HEK293 (cell line): ENCODE measurements at regions not wholly inside any gene's neighbourhood (a gene's known extent, or its start where the extent isn't known, plus 50 kb on each side); places are given as distances from the start of the nearest gene placed in this dataset.

Experiments
- CTCF ChIA-PET: fragments of 350-600 bp; formaldehyde crosslinking; extraction: SDS; loops from one replicate; lab custom pipeline; 2021; ENCODE audit warnings: antibody characterized with exemption; lab: Yijun Ruan, JAX
- POLR2A ChIA-PET: fragments of 300-600 bp; formaldehyde crosslinking; extraction: SDS; loops from one replicate; lab custom pipeline; 2020; ENCODE audit warnings: antibody characterized with exemption, inconsistent platforms; lab: Yijun Ruan, JAX
- H3K27ac ChIP-seq: fragments of 200-500 bp; sonication (Bioruptor generic); 2 replicates; pipeline ENCODE4 v1.5.1; 2014; ENCODE audit warnings: low read depth, low read length, control low read depth, inconsistent platforms; ENCODE audit errors: extremely low read depth
- H3K36me3 ChIP-seq, 2 experiments: fragments of 200-500 bp in 1 of 2; sonication (Bioruptor generic) in 1 of 2; 1 replicate in 1 of 2; 2 replicates in 1 of 2; pipeline ENCODE4 v1.5.1; 2014 to 2017; ENCODE audit warnings: inconsistent platforms in 2 of 2, low read length in 2 of 2; ENCODE audit not compliant: control insufficient read depth in 2 of 2, insufficient read depth in 1 of 2
- H3K4me1 ChIP-seq: fragments of 200-500 bp; sonication (Bioruptor generic); 2 replicates; pipeline ENCODE4 v1.5.1; 2014; ENCODE audit warnings: mild to moderate bottlenecking, low read length, inconsistent platforms; ENCODE audit not compliant: control insufficient read depth, insufficient read depth
- H3K4me3 ChIP-seq: 2 replicates; pipeline ENCODE4 v1.5.1; 2011; ENCODE audit warnings: low read depth, mild to moderate bottlenecking, control low read depth, low read length, moderate library complexity
- H3K9me3 ChIP-seq: fragments of 200-500 bp; sonication (Bioruptor generic); 2 replicates; pipeline ENCODE4 v1.5.1; 2014; ENCODE audit warnings: low read depth, low read length, inconsistent platforms; ENCODE audit not compliant: control insufficient read depth, insufficient read depth
- BCL11A ChIP-seq: fragments of 450-650 bp; formaldehyde crosslinking; IDR thresholded peaks from 2 replicates; pipeline ENCODE4 v1.5.1; 2016; ENCODE audit warnings: low read depth, missing biosample characterization, missing genetic modification characterization
- BCL6B ChIP-seq: fragments of 450-650 bp; formaldehyde crosslinking; IDR thresholded peaks from 2 replicates; pipeline ENCODE4 v1.5.1; 2017; ENCODE audit warnings: missing biosample characterization, missing genetic modification characterization
- PRDM10 ChIP-seq: fragments of 450-650 bp; formaldehyde crosslinking; IDR thresholded peaks from 2 replicates; pipeline ENCODE4 v1.5.1; 2016; ENCODE audit warnings: missing biosample characterization, missing genetic modification characterization
- TCF7L2 ChIP-seq: IDR thresholded peaks from 2 replicates; pipeline ENCODE4 v1.6.1; 2011; ENCODE audit warnings: low read depth, mild to moderate bottlenecking, inconsistent platforms, low read length, moderate library complexity, borderline replicate concordance
- ZBTB8A ChIP-seq: fragments of 450-650 bp; formaldehyde crosslinking; IDR thresholded peaks from 2 replicates; pipeline ENCODE4 v1.5.1; 2016; ENCODE audit warnings: missing biosample characterization, missing genetic modification characterization
- ZNF10 ChIP-seq: fragments of 450-650 bp; formaldehyde crosslinking; IDR thresholded peaks from 2 replicates; pipeline ENCODE4 v1.5.1; 2017; ENCODE audit warnings: missing biosample characterization, missing genetic modification characterization
- ZNF133 ChIP-seq: fragments of 450-650 bp; formaldehyde crosslinking; IDR thresholded peaks from 2 replicates; pipeline ENCODE4 v1.5.1; 2016; ENCODE audit warnings: missing biosample characterization, missing genetic modification characterization
- ZNF157 ChIP-seq: fragments of 450-650 bp; formaldehyde crosslinking; IDR thresholded peaks from 2 replicates; pipeline ENCODE4 v1.5.1; 2016; ENCODE audit warnings: missing biosample characterization, missing genetic modification characterization
- ZNF211 ChIP-seq: fragments of 450-650 bp; formaldehyde crosslinking; IDR thresholded peaks from 2 replicates; pipeline ENCODE4 v1.5.1; 2016; ENCODE audit warnings: low read depth, missing biosample characterization, missing genetic modification characterization
- ZNF26 ChIP-seq: fragments of 450-650 bp; formaldehyde crosslinking; IDR thresholded peaks from 2 replicates; pipeline ENCODE4 v1.5.1; 2016; ENCODE audit warnings: missing biosample characterization, missing genetic modification characterization
- ZNF37A ChIP-seq: fragments of 450-650 bp; IDR thresholded peaks from 2 replicates; pipeline ENCODE4 v1.5.1; 2018; ENCODE audit warnings: missing biosample characterization, missing genetic modification characterization
- ZNF391 ChIP-seq: fragments of 450-650 bp; formaldehyde crosslinking; IDR thresholded peaks from 2 replicates; pipeline ENCODE4 v1.5.1; 2016; ENCODE audit warnings: low read depth, missing biosample characterization, missing genetic modification characterization, borderline replicate concordance
- ZNF394 ChIP-seq: fragments of 450-650 bp; formaldehyde crosslinking; IDR thresholded peaks from 2 replicates; pipeline ENCODE4 v1.5.1; 2016; ENCODE audit warnings: missing biosample characterization, missing genetic modification characterization, mild to moderate bottlenecking, moderate library complexity, borderline replicate concordance
- ZNF624 ChIP-seq: fragments of 450-650 bp; formaldehyde crosslinking; IDR thresholded peaks from 2 replicates; pipeline ENCODE4 v1.5.1; 2017; ENCODE audit warnings: missing biosample characterization, missing genetic modification characterization
- ZNF629 ChIP-seq: fragments of 450-650 bp; formaldehyde crosslinking; IDR thresholded peaks from 2 replicates; pipeline ENCODE4 v1.5.1; 2017; ENCODE audit warnings: missing biosample characterization, missing genetic modification characterization
- ZNF664 ChIP-seq: fragments of 450-650 bp; formaldehyde crosslinking; IDR thresholded peaks from 2 replicates; pipeline ENCODE4 v1.5.1; 2016; ENCODE audit warnings: missing biosample characterization, missing genetic modification characterization
- ZNF837 ChIP-seq: fragments of 450-650 bp; formaldehyde crosslinking; IDR thresholded peaks from 2 replicates; pipeline ENCODE4 v1.5.1; 2016; ENCODE audit warnings: missing biosample characterization, missing genetic modification characterization
- TF ChIP-seq, protein P1 (sequence below): fragments of 450-650 bp; formaldehyde crosslinking; IDR thresholded peaks from 2 replicates; pipeline ENCODE4 v1.5.1; 2016; ENCODE audit warnings: missing biosample characterization, missing genetic modification characterization
- TF ChIP-seq, protein P2 (sequence below): fragments of 450-650 bp; formaldehyde crosslinking; IDR thresholded peaks from 2 replicates; pipeline ENCODE4 v1.5.1; 2017; ENCODE audit warnings: missing biosample characterization, missing genetic modification characterization
- TF ChIP-seq, protein P3 (sequence below): fragments of 450-650 bp; formaldehyde crosslinking; IDR thresholded peaks from 2 replicates; pipeline ENCODE4 v1.5.1; 2016; ENCODE audit warnings: missing biosample characterization, missing genetic modification characterization

DNA sequence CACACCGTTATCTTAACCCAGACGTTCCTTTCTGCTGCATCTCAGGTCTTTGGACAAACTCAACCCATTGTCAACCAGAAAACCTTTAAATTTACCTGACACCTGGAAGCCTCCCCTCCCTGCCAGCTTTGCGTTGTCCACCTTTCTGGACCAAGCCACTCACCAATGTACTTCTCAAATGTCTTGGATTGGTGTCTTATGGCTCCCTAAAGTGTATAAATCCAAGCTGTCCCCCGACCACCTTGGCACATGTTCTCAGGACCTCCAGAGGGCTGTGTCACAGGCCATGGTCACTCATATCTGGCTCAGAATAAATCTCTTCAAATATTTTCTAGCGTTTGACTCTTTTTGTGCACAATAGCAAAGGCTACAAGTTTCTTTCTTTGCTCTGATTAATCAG is 250.0 kb downstream of the DLL1 start:
- Histone ChIP-seq H3K4me3 (no peak overlapping the region), H3K4me1 (no peaks in the 10 kb centered on the region), H3K9me3 (no peaks in the 10 kb centered on the region), H3K27ac (no peak overlapping the region), H3K36me3 (no peaks in the 10 kb centered on the region)
- ChIA-PET POLR2A (no interaction called here), CTCF (no interaction called here)
- TF ChIP-seq ZNF629 (tag by site-specific recombination) (no peak), ZBTB8A (no peak), ZNF837 (no peak), PRDM10 (tag by site-specific recombination) (no peak), ZNF394 (no peak), BCL6B (tag by site-specific recombination) (no peak), ZNF664 (tag by site-specific recombination) (no peak), ZNF10 (no peak), ZNF37A (no peak), BCL11A (no peak), ZNF624 (tag by site-specific recombination) (no peak), TCF7L2 (no peak), ZNF211 (no peak), ZNF133 (no peak), ZNF157 (tag by site-specific recombination) (no peak), ZNF391 (tag by site-specific recombination) (no peak), ZNF26 (tag by site-specific recombination) (no peak)
- TF ChIP-seq, protein P1, sequence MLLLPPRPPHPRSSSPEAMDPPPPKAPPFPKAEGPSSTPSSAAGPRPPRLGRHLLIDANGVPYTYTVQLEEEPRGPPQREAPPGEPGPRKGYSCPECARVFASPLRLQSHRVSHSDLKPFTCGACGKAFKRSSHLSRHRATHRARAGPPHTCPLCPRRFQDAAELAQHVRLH (tag by site-specific recombination): no peak
- TF ChIP-seq, protein P2, sequence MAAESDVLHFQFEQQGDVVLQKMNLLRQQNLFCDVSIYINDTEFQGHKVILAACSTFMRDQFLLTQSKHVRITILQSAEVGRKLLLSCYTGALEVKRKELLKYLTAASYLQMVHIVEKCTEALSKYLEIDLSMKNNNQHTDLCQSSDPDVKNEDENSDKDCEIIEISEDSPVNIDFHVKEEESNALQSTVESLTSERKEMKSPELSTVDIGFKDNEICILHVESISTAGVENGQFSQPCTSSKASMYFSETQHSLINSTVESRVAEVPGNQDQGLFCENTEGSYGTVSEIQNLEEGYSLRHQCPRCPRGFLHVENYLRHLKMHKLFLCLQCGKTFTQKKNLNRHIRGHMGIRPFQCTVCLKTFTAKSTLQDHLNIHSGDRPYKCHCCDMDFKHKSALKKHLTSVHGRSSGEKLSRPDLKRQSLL (tag by site-specific recombination): no peak
- TF ChIP-seq, protein P3, sequence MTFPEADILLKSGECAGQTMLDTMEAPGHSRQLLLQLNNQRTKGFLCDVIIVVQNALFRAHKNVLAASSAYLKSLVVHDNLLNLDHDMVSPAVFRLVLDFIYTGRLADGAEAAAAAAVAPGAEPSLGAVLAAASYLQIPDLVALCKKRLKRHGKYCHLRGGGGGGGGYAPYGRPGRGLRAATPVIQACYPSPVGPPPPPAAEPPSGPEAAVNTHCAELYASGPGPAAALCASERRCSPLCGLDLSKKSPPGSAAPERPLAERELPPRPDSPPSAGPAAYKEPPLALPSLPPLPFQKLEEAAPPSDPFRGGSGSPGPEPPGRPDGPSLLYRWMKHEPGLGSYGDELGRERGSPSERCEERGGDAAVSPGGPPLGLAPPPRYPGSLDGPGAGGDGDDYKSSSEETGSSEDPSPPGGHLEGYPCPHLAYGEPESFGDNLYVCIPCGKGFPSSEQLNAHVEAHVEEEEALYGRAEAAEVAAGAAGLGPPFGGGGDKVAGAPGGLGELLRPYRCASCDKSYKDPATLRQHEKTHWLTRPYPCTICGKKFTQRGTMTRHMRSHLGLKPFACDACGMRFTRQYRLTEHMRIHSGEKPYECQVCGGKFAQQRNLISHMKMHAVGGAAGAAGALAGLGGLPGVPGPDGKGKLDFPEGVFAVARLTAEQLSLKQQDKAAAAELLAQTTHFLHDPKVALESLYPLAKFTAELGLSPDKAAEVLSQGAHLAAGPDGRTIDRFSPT (tag by site-specific recombination): no peak
